Left renal pelvis (tissue), 4 donors: ENCODE measurements at regions not wholly inside any gene's neighbourhood (a gene's known extent, or its start where the extent isn't known, plus 50 kb on each side); places are given as distances from the start of the nearest gene placed in this dataset.
"Not testable (repeated sequence)": the region's sequence is repeated elsewhere in the genome, so short reads cannot be mapped to it uniquely, and the experiment has no call there.

ENCODE experiments used
- DNase-seq, 4 donors: peaks; one replicate each; pipeline ENCODE4 v3.0.0-alpha.2; 2013; ENCODE audit warnings: low read depth in 4 of 4, low spot score in 3 of 4

- not testable (repeated sequence) for DNase-seq
Measured at GRCh38 chr4:31797052-31797451, 1076.9 kb downstream of the PCDH7 start.

GRCh38 chr4:31803526-31804195, 1083.5 kb downstream of the PCDH7 start:
- DNase-seq, result no peak

- DNase-seq, result no peak
Measured at GRCh38 chr4:31807036-31807435, 1086.9 kb downstream of the PCDH7 start.

- DNase-seq, result no peak
Measured at GRCh38 chr4:31844350-31844749, 1124.2 kb downstream of the PCDH7 start.

GRCh38 chr4:31851946-31852345, 1131.8 kb downstream of the PCDH7 start:
- no peak for DNase-seq

- no peak for DNase-seq
Measured at GRCh38 chr4:31877429-31877828, 1157.3 kb downstream of the PCDH7 start.

GRCh38 chr4:31880837-31881236, 1160.7 kb downstream of the PCDH7 start:
- DNase-seq, result not testable (repeated sequence)

- DNase-seq, result no peak
Measured at GRCh38 chr4:31896349-31896748, 1176.2 kb downstream of the PCDH7 start.

- DNase-seq, result no peak
Measured at GRCh38 chr4:31905363-31905762, 1185.2 kb downstream of the PCDH7 start.

- no peak for DNase-seq
Measured at GRCh38 chr4:31908261-31908660, 1188.1 kb downstream of the PCDH7 start.

GRCh38 chr4:31917334-31917733, 1197.2 kb downstream of the PCDH7 start:
- DNase-seq, result no peak

GRCh38 chr4:31918891-31919290, 1198.7 kb downstream of the PCDH7 start:
- no peak for DNase-seq

- no peak for DNase-seq
Measured at GRCh38 chr4:31923634-31924033, 1203.5 kb downstream of the PCDH7 start.

GRCh38 chr4:31929676-31930345, 1209.6 kb downstream of the PCDH7 start:
- no peak for DNase-seq

- no peak for DNase-seq
Measured at GRCh38 chr4:31946456-31946855, 1226.3 kb downstream of the PCDH7 start.

- no peak for DNase-seq
Measured at GRCh38 chr4:31947101-31947500, 1226.9 kb downstream of the PCDH7 start.

- no peak for DNase-seq
Measured at GRCh38 chr4:31949045-31949444, 1228.9 kb downstream of the PCDH7 start.

GRCh38 chr4:31955346-31955745, 1235.2 kb downstream of the PCDH7 start:
- DNase-seq, result no peak

GRCh38 chr4:31959972-31960371, 1239.8 kb downstream of the PCDH7 start:
- no peak for DNase-seq

GRCh38 chr4:31964685-31965084, 1244.5 kb downstream of the PCDH7 start:
- no peak for DNase-seq

GRCh38 chr4:31968842-31969241, 1248.7 kb downstream of the PCDH7 start:
- DNase-seq, result no peak

- no peak for DNase-seq
Measured at GRCh38 chr4:31974490-31975002, 1254.4 kb downstream of the PCDH7 start.
